Loucy (cell line): ENCODE measurements at regions not wholly inside any gene's neighbourhood (a gene's known extent, or its start where the extent isn't known, plus 50 kb on each side); places are given as distances from the start of the nearest gene placed in this dataset.

Source experiments
- H2AFZ ChIP-seq: fragments of 200-600 bp; sonication (generic); 2 replicates; pipeline ENCODE4 v1.6.0; 2016; ENCODE audit warnings: antibody characterized with exemption, mild to moderate bottlenecking, low read length, moderate library complexity
- H3F3A ChIP-seq: fragments of 200-600 bp; 2 replicates; pipeline ENCODE4 v1.6.0; 2016; ENCODE audit warnings: antibody characterized with exemption, low read depth, mild to moderate bottlenecking
- H3K27me3 ChIP-seq: fragments of 200-600 bp; sonication (generic); 2 replicates; pipeline ENCODE4 v1.6.1; 2014; ENCODE audit warnings: low read length, mild to moderate bottlenecking; ENCODE audit not compliant: insufficient read depth, poor library complexity, severe bottlenecking
- H3K36me3 ChIP-seq: fragments of 200-600 bp; sonication (generic); 2 replicates; pipeline ENCODE4 v1.6.1; 2016; ENCODE audit warnings: low read length; ENCODE audit not compliant: insufficient read depth
- H3K4me1 ChIP-seq: fragments of 200-600 bp; sonication (generic); 2 replicates; pipeline ENCODE4 v1.5.1; 2014; ENCODE audit warnings: low read length, mild to moderate bottlenecking; ENCODE audit not compliant: insufficient read depth, poor library complexity, severe bottlenecking
- H3K4me2 ChIP-seq: fragments of 200-600 bp; sonication (generic); 2 replicates; pipeline ENCODE4 v1.6.0; 2014; ENCODE audit warnings: antibody characterized with exemption, low read length, low read depth, mild to moderate bottlenecking; ENCODE audit not compliant: poor library complexity, severe bottlenecking
- H3K4me3 ChIP-seq: fragments of 200-600 bp; sonication (generic); 2 replicates; pipeline ENCODE4 v1.5.1; 2014; ENCODE audit warnings: low read length, mild to moderate bottlenecking, mixed read lengths; ENCODE audit not compliant: poor library complexity, severe bottlenecking
- H3K79me2 ChIP-seq: fragments of 200-600 bp; sonication (generic); 2 replicates; pipeline ENCODE4 v1.6.1; 2014; ENCODE audit warnings: low read length; ENCODE audit not compliant: insufficient read depth
- H3K9ac ChIP-seq: fragments of 200-600 bp; sonication (generic); 2 replicates; pipeline ENCODE4 v1.6.0; 2014; ENCODE audit warnings: mild to moderate bottlenecking, low read depth, low read length, moderate library complexity; ENCODE audit not compliant: poor library complexity, severe bottlenecking
- H3K9me2 ChIP-seq: fragments of 200-600 bp; sonication (generic); replicated peaks from 2 replicates; pipeline ENCODE4 v1.6.1; 2016; ENCODE audit warnings: low read depth, low read length, mixed read lengths
- H3K9me3 ChIP-seq: fragments of 200-600 bp; sonication (generic); 2 replicates; pipeline ENCODE4 v1.6.1; 2014; ENCODE audit warnings: mild to moderate bottlenecking, antibody characterized with exemption, low read length, low read depth; ENCODE audit not compliant: insufficient read depth
- H4K20me1 ChIP-seq: fragments of 200-600 bp; sonication (generic); 2 replicates; pipeline ENCODE4 v1.6.0; 2014; ENCODE audit warnings: antibody characterized with exemption, low read length, mild to moderate bottlenecking; ENCODE audit not compliant: insufficient read depth, poor library complexity, severe bottlenecking
- EZH2phosphoT487 ChIP-seq: fragments of 200-600 bp; IDR thresholded peaks from 2 replicates; pipeline ENCODE4 v1.6.1; 2018; ENCODE audit warnings: antibody characterized with exemption, mild to moderate bottlenecking, moderate library complexity, borderline replicate concordance
- TF ChIP-seq, protein P1 (sequence below): fragments of 200-600 bp; sonication (generic); conservative IDR thresholded peaks from 2 replicates; pipeline ENCODE4 v1.5.1; 2014; ENCODE audit warnings: mild to moderate bottlenecking, antibody characterized with exemption, low read length

DNA sequence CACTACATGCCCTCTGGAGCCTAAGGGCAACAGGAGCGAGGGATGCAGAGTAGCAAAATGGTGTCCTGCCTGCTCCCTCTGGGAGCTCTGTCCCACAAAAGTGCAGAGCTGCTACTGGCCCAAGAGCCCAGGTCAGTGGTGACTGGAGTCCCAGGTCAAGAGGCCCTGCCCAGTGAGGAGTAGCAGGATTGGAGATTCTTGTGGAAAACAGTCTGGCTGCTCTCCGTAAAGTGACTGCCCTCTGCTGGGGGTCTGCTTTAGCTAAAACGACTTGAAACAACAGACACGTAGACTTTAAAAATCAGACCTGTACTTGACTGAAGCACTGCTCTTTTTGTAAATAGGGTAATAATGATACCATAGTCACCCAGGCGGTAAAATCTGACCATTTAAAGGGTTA is 917.0 kb downstream of the MAT2B start:
- Histone ChIP-seq H3K36me3 (no peaks in the 10 kb centered on the region), H3F3A (no peaks in the 10 kb centered on the region), H3K4me1 (no peaks in the 10 kb centered on the region), H3K9me3 (no peaks in the 10 kb centered on the region), H3K27me3 (no peaks in the 10 kb centered on the region), H3K9ac (no peak overlapping the region), H4K20me1 (no peaks in the 10 kb centered on the region), H3K4me3 (no peak overlapping the region), H2AFZ (no peak overlapping the region), H3K79me2 (no peaks in the 10 kb centered on the region), H3K4me2 (no peak overlapping the region), H3K9me2 (no peaks in the 10 kb centered on the region)
- TF ChIP-seq, protein P1, sequence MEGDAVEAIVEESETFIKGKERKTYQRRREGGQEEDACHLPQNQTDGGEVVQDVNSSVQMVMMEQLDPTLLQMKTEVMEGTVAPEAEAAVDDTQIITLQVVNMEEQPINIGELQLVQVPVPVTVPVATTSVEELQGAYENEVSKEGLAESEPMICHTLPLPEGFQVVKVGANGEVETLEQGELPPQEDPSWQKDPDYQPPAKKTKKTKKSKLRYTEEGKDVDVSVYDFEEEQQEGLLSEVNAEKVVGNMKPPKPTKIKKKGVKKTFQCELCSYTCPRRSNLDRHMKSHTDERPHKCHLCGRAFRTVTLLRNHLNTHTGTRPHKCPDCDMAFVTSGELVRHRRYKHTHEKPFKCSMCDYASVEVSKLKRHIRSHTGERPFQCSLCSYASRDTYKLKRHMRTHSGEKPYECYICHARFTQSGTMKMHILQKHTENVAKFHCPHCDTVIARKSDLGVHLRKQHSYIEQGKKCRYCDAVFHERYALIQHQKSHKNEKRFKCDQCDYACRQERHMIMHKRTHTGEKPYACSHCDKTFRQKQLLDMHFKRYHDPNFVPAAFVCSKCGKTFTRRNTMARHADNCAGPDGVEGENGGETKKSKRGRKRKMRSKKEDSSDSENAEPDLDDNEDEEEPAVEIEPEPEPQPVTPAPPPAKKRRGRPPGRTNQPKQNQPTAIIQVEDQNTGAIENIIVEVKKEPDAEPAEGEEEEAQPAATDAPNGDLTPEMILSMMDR: no peak
- TF ChIP-seq EZH2phosphoT487: no peak

GRCh38 chr5:164431634-164432304 is 926.4 kb downstream of the MAT2B start:
- TF ChIP-seq, protein P1: no peak
- TF ChIP-seq EZH2phosphoT487: no peak

GRCh38 chr5:164433106-164433870 is 927.9 kb downstream of the MAT2B start:
- no peak overlapping the region for H2AFZ ChIP-seq
- H3K9me2 ChIP-seq: no peaks in the 10 kb centered on the region
- H3K36me3 ChIP-seq: no peaks in the 10 kb centered on the region
- H3F3A ChIP-seq: no peaks in the 10 kb centered on the region
- no peak overlapping the region for H3K4me2 ChIP-seq
- H3K4me3 ChIP-seq: no peak overlapping the region
- H3K4me1 ChIP-seq: no peaks in the 10 kb centered on the region
- H4K20me1 ChIP-seq: no peaks in the 10 kb centered on the region
- H3K9me3 ChIP-seq: no peaks in the 10 kb centered on the region
- no peaks in the 10 kb centered on the region for H3K79me2 ChIP-seq
- TF ChIP-seq EZH2phosphoT487: no peak
- TF ChIP-seq, protein P1: no peak
- H3K9ac ChIP-seq: no peak overlapping the region
- no peaks in the 10 kb centered on the region for H3K27me3 ChIP-seq

More at GRCh38 chr5:164431634-164432304, 926.4 kb downstream of the MAT2B start:
- Histone ChIP-seq H3K9me3 (no peaks in the 10 kb centered on the region), H3K9me2 (no peaks in the 10 kb centered on the region), H3K9ac (no peak overlapping the region), H3K27me3 (no peaks in the 10 kb centered on the region), H3K36me3 (no peaks in the 10 kb centered on the region), H3K79me2 (no peaks in the 10 kb centered on the region), H4K20me1 (no peaks in the 10 kb centered on the region), H2AFZ (no peak overlapping the region), H3F3A (no peaks in the 10 kb centered on the region), H3K4me3 (no peak overlapping the region), H3K4me2 (no peak overlapping the region), H3K4me1 (no peaks in the 10 kb centered on the region)
